ENCODE measurements at regions not wholly inside any gene's neighbourhood (a gene's known extent, or its start where the extent isn't known, plus 50 kb on each side); places are given as distances from the start of the nearest gene placed in this dataset.

DNA sequence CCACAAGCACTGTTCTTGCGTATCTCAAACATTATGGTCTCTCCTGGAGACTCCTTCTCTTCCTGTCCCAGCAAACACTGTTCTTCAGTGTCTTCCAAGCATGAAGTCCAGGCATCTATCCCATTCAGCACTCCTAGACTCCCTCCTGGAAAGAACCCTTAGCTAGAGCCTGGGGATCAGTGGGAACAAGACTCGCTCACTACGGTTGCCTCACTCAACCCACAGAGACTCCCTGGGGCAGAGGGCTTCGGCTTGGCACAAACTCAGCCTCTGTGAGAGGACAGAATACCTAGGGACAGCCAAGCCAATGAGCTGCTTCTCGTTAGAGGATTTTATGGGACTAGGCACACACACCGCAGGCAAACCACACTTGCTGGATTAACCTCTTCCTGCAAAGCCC, 86.5 kb upstream of the IPO9 start:
- DNase-seq = no peak

DNA sequence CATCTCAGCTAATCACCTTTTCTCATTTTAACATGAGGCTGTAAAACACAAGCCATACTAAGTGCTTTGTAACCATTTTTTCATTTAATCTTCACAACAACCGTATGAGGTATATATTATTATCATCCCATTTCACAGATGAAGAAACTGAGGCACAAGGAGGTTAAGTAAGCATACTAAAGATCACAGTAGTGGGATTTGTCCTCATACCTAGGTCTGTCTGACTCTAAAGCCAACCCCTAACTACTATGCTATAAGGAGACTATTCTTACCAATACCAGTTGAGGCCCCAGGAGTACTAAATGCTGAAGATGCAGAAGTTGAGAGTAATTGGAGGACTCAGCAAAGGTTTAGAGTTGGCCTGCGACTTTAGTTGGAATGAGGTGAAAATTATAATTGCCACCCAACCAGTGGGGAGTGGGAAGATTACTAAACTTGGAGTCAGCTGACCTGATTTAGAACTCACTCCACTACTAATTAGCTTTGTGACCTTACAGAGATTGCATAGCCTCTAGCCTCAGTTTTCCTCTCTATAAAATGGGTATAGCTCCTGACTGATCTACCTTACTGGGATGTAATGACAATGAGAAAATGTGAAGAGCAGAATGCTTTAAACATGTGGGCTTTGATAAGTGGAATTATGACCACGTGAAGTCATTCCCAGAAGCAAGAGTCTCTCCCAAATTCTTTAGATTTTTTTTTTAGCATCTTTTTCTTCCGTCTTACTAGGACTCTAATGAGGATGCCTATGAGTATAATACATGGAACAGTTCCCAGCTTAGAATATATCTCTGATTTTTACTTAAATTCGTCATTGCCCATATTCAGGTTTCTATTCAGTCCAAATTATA, 85.8 kb upstream of the IPO9 start:
- DNase-seq = no peak

GRCh38 chr1:201745023-201745422, 83.9 kb upstream of the IPO9 start:
- no peak for DNase-seq

DNA sequence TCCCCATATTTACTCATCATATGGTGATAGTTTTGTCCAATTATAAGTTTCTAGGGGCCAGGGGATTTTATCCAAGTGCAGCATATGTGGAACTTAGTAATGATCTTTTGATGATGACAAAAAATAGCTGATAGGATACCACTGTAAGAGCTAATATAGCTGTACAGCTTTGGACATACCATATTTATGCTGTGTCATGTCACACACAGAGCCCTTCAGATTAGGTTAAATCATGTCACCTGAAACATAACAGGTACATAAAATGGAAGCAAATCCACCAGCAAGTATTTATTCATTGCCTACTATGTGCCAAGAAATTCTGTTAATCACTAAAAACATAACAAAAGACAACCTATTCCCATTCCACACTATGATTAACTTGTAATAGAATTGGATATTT, 82.8 kb upstream of the IPO9 start:
- no peak for DNase-seq

DNA sequence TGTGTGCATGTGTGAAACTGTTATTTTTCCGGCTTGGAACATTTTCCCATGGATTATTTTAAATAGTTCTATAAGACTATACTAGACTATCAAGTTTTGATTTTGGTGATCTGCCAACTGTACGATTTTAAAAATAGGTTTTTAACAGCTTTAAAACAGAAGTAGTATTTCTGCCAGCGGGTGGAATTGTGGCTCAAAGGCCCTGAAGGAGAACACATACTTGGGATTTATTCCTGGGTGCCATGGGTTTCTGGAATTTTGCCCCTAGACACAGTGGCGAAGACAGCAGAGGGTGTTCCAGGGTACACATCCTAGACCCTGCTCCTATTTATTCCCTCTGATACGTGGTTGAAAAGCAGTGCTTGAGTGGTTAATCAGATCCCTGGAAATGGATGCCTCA, 81.7 kb upstream of the IPO9 start:
- no peak for DNase-seq

- no peak for DNase-seq
Observed at GRCh38 chr1:201748335-201748734, 80.6 kb upstream of the IPO9 start.

- DNase-seq = no peak
Observed at GRCh38 chr1:201749059-201749690, 79.8 kb upstream of the IPO9 start.

GRCh38 chr1:201750120-201750519, 78.8 kb upstream of the IPO9 start:
- DNase-seq = no peak

GRCh38 chr1:201750934-201751333, 78.0 kb upstream of the IPO9 start:
- no peak for DNase-seq

DNA sequence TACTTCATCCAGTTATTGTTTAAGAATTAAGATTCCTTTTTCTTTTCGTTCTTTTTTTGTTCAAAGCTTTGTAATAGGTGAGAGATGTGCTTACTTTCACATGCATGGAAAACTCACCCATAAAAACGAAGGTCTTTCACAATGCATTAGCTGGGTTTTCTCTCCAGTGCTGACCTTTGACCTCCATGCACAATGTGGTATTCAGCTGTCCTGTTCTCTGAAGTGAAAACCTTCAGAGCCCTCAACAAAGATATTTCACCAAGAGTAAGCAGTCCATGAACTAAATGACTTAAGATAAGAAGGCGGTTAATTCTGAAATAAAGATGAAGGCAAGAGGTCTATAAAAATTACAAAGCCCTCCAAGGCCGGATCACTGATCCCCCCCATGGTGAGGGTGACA, 77.1 kb upstream of the IPO9 start:
- DNase-seq = no peak

DNA sequence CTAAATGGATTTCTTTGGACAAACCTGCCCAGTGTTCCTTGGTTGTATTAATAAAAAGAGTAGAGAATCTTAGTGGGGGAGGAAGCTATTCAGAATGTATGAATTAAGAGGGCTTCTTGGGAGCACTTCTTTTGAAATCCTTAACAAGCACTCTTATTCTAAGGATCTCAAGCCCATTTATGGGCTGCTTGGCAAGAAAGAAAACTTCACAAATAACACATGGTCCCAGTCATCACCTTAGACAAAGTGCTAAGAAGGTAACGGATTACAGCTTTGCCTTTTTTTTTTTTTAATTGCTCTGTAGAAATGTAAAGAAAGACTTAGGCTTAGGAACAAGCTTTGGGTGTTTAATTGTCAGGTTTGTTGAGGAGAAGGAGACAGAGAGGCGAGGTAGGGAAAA, 76.6 kb upstream of the IPO9 start:
- no peak for DNase-seq

DNA sequence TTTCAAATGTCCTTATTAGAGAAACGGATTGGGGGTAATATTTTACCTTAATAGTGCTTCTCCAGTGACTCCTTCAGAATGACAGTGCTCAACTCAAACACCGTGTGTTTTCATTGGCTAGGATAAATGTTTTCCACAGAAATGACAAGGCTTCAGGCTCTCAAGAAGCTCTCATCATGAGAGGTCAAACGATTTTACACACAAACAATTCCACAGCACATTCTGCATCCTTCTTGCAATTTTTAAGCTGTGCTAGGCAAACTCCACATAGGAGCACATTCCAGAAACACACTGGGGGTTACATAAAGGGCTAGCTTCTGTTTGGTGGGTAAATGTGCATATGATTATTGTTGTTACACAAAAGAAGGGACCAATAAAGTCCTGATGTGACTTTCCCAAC, 75.5 kb upstream of the IPO9 start:
- no peak for DNase-seq

GRCh38 chr1:201754353-201754752, 74.6 kb upstream of the IPO9 start:
- no peak for DNase-seq

DNA sequence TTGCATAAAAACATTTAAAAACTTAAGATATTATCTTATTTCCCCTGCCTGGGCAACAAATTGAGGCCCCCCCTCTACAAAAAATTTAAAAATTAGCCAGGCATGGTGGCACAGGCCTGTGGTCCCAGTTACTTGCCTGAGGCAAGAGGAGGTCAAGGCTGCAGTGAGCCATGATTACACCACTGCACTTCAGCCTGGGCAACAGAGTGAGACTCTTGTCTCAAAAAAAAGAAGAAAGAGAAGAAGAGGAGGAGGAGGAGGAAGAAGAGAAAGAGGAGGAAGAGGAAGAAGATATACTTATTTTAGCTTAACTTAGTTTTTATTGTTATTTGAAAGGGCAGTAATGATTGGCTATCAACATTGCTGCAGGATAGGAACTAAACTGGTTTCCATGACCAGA, 73.8 kb upstream of the IPO9 start:
- DNase-seq = no peak

GRCh38 chr1:201756406-201756805, 72.6 kb upstream of the IPO9 start:
- DNase-seq = no peak

GRCh38 chr1:201758499-201759050, 70.4 kb upstream of the IPO9 start:
- DNase-seq = no peak

GRCh38 chr1:201759194-201759815, 69.7 kb upstream of the IPO9 start:
- DNase-seq = no peak

DNA sequence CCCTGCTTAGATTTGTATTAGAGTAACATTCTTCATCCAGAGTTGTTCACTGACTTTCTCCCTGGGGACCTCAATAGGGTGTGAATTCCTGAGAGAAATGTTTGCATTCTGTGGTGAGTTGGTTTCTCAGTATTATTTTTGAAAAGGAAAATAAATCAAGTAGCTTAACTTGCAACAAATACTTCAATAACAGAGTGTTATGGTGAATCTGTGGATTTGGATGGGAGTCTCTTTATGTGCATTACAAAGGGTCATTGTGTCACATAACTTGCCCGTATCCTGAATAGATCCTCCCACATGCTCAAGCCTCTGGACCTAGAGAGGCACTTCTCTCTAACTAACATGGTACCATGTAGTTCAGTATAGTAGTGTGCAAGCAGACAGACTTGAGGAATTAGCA, 68.4 kb upstream of the IPO9 start:
- DNase-seq = no peak

DNA sequence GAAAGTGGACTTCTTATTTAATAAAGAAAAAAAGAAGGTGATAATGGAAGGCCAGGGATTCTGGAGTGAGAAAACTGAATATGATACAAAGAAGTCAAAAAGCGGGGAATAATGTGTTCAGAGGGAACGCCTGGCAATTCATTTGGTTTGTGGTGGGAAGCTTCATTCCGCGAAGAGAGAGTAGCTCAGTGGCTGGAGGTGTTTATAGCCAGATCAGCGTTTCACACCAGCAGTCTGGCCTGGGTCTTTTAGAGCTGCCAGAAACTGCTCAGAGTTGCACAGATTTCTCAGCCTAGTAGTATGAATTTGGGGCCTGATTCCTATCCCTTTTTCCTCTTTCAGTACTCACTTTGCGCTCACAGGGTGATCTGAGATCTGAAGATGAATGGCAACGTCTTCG, 67.8 kb upstream of the IPO9 start:
- DNase-seq = no peak

GRCh38 chr1:201761871-201762270, 67.1 kb upstream of the IPO9 start:
- DNase-seq = no peak

DNA sequence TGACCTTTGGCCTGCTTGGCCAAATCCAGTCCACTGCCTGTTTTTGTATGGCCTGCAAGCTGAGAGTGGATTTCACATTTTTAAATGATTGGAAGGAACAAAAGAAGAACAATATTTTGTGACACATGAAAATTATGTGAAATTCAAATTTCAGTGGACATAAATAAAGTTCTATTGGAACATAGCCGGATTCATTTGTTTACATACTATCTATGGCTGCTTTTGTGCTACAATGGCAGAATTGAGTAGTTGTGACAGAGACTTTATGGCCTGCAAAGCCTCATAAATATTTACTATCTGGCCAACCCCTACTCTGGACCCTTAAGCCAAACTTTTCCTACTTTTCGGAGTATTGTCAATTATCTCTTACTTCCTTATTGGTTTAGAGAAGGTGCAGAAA, 66.6 kb upstream of the IPO9 start:
- no peak for DNase-seq

DNA sequence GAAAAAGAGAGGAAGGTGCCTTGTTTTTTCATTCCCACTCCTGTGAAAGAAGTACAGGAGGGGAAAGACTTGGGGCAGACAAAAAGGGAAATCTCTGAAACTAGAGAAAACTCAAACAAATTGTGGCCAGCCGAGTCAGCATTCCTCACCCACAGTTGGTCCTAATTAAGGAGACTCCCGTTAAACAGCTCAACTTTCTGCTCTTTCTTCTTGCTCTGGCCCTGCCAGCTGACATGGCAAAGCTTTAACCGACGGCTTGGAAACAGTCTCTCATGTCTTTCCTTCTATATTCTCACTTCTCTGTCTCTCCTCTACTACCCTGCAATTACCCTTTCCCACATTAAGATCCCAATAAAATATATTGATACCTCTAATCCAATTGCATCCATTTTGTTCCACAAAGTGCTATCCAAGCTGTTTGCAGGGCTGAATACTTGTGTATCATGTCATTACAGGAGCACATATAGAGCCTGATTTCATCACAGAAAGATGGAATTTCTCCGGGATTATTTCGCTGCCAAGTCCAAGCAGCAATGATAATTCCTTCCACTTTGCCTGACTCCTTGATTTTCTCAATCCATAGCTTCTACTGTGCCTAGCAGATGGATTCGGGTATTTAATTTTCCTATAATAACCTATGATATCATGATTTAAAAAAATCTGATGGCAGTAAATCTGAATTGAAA, 65.4 kb upstream of the IPO9 start:
- DNase-seq = peak in 2 of 56 donors; percentile 27 to 30
